Ishikawa (cell line): ENCODE measurements at regions not wholly inside any gene's neighbourhood (a gene's known extent, or its start where the extent isn't known, plus 50 kb on each side); places are given as distances from the start of the nearest gene placed in this dataset.

Experiments used
- CEBPB ChIP-seq: IDR thresholded peaks from 2 replicates; pipeline ENCODE4 v1.6.1; 2012
- CREB1 ChIP-seq: IDR thresholded peaks from 2 replicates; pipeline ENCODE4 v1.6.1; 2012; ENCODE audit warnings: low read depth
- EP300 ChIP-seq: IDR thresholded peaks from 2 replicates; pipeline ENCODE4 v1.6.1; 2012; ENCODE audit warnings: borderline replicate concordance
- NFIC ChIP-seq: IDR thresholded peaks from 2 replicates; pipeline ENCODE4 v1.6.1; 2012
- RAD21 ChIP-seq: IDR thresholded peaks from 2 replicates; pipeline ENCODE4 v1.6.1; 2012; ENCODE audit warnings: low read depth
- REST ChIP-seq: IDR thresholded peaks from 2 replicates; pipeline ENCODE4 v1.6.1; 2012; ENCODE audit warnings: low read depth, mild to moderate bottlenecking
- TAF1 ChIP-seq: IDR thresholded peaks from 2 replicates; pipeline ENCODE4 v1.6.1; 2012; ENCODE audit warnings: low read depth, mild to moderate bottlenecking
- TCF12 ChIP-seq: IDR thresholded peaks from 2 replicates; pipeline ENCODE4 v1.6.1; 2012; ENCODE audit warnings: low read depth
- TEAD4 ChIP-seq: IDR thresholded peaks from 2 replicates; pipeline ENCODE4 v1.6.1; 2012
- USF1 ChIP-seq: IDR thresholded peaks from 2 replicates; pipeline ENCODE4 v1.6.1; 2012
- YY1 ChIP-seq: IDR thresholded peaks from 2 replicates; pipeline ENCODE4 v1.6.1; 2012; ENCODE audit warnings: low read depth
- ZBTB7A ChIP-seq: IDR thresholded peaks from 2 replicates; pipeline ENCODE4 v1.6.1; 2012; ENCODE audit warnings: low read depth

- TF ChIP-seq RAD21, result no peak
- no peak for TF ChIP-seq TEAD4
- no peak for TF ChIP-seq EP300
- no peak for TF ChIP-seq NFIC
- TF ChIP-seq REST, result no peak
- no peak for TF ChIP-seq YY1
- TF ChIP-seq USF1, result no peak
- no peak for TF ChIP-seq CEBPB
- no peak for TF ChIP-seq TAF1
- TF ChIP-seq ZBTB7A, result no peak
- TF ChIP-seq TCF12, result no peak
- no peak for TF ChIP-seq CREB1
Measured at GRCh38 chr7:101691822-101692384, 62.8 kb upstream of the MYL10 start.
